NCI-H2107 treated with DMSO at 0.1 percent for 48 hours (cell line): ENCODE measurements at regions not wholly inside any gene's neighbourhood (a gene's known extent, or its start where the extent isn't known, plus 50 kb on each side); places are given as distances from the start of the nearest gene placed in this dataset.
"Not testable (repeated sequence)": the region's sequence is repeated elsewhere in the genome, so short reads cannot be mapped to it uniquely, and the experiment has no call there.

Source experiments
- DNase-seq: peaks from one replicate; lab custom pipeline; 2025; ENCODE audit not compliant: unreplicated experiment; lab: John Stamatoyannopoulos, UW

DNA sequence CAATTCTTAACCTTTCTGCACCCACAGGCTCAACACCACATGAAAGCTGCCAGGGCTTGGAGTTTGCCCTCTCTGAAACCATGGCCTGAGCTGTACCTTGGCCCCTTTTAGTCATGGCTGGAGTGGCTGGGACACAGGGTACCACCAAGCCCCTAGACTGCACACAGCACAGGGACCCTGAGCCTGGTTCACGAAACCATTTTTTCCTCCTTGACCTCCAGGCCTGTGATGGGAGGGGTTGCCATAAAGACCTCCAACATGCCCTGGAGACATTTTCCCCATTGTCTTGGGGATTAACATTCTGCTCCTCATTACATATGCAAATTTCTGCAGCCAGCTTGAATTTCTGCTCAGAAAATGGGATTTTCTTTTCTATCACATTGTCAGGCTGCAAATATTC, 113.4 kb downstream of the XPNPEP1 start:
- not testable (repeated sequence) for DNase-seq

DNA sequence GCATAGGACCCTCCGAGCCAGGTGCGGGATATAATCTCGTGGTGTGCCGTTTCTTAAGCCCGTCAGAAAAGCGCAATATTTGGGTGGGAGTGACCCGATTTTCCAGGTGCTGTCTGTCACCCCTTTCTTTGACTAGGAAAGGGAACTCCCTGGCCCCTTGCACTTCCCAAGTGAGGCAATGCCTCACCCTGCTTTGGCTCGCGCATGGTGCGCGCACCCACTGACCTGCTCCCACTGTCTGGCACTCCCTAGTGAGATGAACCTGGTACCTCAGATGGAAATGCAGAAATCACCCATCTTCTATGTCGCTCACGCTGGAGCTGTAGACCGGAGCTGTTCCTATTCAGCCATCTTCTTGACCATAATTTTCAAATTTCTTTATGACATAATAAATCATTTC, 122.1 kb downstream of the XPNPEP1 start:
- not testable (repeated sequence) for DNase-seq

DNA sequence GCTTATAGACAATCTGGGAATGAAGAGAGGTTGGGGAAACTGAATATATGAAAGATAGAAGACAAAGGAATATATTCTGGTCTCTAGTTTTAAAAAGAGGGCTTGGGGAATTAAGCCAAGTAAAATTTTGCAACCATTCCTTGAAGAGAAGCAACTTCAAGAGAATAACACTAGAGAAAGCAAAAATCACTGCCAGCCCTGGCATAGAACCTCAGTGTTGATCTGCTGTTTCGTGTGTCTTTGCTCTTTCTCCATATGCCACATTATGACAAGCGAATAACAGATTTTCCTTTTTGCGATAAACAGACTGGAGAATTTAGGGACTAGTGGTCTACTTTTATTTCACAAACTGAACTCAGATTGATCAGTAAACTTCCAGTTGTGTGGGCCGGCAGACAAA, 132.7 kb downstream of the XPNPEP1 start:
- no peak for DNase-seq

DNA sequence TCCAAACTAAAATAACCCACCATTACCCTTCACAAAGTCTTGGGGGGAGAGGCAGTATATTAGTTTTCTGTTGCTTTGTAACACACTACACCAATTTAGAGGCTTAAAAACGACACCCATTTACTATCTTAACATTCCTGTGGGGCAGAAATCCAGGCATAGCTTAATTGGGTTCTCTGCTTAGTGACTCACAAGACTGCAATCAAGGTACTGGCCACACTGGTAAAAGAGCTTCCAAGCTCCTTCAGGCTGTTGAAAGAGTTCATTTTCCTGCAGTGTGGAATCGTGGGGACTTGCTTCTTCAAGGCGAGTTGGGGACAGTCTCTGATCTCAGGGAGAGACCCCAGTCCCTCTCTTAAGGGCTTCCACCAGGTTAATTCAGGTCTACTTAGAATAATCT, 139.1 kb downstream of the XPNPEP1 start:
- DNase-seq: no peak

DNA sequence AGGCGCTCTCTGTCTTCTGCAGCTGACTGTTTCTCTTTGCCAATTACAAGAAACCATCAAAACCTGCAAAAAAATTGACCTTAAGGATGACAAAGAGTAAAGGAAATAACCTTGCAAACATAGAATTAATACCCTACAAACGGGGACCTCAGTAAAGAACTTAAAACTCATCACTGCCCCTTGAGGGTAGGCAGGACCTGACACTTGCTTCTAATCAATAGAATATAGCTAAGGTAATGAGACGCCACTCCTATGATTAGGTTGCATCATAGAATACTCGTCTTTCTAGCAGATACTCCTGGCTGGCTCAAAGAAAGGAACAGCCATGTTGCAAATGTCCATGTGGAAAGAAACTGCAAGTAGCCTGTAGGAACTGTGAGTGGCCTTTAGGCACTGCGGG, 140.0 kb downstream of the XPNPEP1 start:
- no peak for DNase-seq

DNA sequence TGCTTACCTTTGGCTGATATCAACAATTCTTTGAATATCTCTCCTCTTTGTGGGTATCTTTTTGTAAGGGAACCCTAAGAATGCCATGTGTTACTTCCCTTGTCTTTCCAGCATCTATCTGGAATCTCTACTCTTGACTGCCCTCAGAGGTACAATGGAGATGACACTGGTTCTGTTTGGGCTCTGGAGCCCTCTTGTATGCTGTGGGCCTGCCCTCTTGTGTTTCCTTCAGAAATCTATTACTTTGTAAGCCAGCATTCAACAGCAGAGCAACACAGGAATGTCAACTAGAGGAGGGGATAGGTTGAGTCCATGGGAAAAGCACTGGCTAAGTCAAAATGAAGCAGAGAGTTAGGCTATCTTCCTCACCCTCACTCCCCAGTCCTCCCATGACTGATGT, 142.3 kb downstream of the XPNPEP1 start:
- DNase-seq: no peak

DNA sequence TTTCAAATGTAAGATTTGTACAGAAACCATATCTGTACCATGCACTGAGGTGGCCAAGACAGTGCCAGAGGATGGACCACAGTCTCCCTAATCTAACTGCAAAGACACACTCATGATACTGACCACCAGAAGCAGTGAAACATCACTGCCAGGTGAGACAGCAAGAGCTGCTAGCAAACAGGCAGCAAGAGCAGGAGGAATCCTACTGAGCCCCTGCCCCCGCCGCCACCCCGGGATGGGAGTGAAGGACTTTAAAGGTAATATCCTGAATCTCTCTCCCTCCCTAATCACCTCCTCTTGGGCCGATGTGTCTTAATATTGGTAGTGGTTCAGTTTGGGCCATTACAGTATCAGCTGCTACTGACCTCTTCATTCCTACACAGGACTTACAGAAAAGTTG, 144.3 kb downstream of the XPNPEP1 start:
- DNase-seq: no peak

DNA sequence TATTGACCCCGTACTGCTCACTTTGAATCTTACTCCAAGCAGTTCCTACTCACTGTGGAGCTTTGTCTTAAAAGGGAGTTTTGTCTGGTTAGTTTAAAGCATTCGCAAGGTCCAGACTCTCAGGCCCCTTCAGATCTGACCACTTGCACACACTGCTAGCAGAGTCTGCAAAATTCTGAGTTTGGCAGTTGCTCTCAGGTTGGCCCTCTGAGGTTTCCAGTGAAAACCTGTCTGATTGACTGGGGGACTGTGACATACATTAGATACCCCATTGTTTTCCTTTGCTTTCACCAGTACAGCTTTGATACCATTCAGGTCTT, 149.2 kb downstream of the XPNPEP1 start:
- no peak for DNase-seq

DNA sequence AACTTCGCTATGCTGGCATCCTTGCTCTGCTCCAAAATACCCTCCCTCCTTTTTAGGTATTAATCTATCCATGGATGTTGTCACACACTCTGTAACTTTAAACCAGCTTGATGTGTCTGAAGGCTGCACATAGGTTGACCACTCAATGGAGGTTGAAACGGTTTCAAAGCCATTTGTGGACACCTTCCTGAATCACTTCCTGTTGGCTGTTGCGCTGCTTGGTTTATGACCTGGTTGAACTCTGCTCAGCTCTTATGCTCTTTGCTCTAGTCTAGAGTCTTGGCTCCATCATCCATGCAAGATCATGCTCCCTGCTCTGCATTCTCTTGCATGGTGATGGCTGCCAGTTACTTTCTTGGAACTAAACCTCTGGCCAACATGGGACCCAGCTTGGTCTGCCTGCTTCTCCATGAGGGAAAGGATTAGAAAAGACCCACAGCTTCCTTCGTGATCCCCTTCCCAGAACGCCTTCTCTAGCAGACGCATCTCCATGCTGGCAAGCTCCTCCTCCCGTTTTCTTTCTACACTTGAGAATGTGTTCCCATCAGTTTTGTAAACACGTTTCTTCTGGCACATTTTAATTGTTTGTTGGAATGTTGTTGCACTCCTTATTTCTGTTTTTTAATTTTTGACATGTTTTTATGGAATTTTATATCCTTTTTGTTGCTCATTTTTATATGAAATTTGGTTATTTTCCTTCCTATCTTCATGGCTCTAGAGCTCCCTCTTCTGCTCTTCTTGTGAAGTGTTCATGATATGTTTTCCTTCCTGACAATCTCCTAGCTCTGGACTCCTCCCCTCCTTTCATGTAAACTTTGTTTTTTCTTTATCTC, 149.8 kb downstream of the XPNPEP1 start:
- DNase-seq: no peak

DNA sequence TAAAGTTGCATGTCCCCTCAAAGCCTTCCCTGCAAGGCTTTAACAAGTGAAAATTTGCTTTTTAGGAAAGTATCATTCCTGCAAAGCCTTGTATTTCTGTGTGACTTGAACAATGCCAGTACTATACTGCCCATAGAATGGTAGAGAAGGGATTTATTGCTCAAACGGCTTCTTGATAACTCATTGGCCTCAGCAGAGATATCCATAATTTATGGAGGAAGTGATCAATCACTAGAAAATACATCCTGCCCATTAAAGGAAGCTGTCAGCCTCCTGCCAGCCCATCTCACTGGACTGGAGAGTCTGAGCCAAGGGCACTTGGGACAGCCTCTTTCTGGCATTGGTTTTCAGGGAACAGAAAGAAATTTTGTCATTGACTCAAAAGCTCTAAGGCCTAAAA, 152.6 kb downstream of the XPNPEP1 start:
- no peak for DNase-seq

DNA sequence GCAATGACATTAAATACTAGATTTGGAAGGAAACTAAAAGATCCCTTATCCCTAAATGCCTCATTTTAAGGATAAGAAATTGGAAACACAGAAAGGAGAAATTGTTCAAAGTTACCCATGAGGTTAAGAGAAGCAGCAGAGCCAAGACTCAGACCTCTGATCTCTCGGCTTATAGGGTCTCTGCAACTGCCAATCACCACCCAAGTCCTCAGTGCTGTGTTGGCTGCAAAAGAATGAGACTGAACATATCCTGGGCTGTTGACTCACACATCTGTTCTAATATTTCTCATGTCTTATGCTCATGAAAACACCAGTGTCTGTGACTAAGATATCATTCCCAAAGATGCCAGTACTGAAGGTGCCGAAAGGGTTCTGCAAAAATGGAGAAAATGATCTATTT, 153.3 kb downstream of the XPNPEP1 start:
- DNase-seq: no peak

DNA sequence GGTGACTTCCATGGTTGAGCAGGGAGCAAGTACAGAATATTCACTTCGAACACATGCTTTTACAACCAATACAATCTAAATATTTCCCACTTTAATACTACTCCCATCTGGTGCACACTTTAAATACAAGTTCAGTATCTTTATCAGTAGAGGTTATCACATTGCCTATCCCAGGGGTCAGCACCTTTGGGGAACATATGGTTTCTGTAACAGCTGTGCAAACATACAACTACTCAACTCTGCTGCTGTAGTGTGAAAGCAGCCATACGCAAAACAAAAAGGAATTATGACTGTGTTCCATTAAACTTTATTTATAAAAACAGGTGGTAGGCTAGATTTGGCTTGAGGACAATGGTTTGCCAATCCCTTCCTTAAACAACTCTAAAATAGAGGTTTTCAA, 157.5 kb downstream of the XPNPEP1 start:
- no peak for DNase-seq

DNA sequence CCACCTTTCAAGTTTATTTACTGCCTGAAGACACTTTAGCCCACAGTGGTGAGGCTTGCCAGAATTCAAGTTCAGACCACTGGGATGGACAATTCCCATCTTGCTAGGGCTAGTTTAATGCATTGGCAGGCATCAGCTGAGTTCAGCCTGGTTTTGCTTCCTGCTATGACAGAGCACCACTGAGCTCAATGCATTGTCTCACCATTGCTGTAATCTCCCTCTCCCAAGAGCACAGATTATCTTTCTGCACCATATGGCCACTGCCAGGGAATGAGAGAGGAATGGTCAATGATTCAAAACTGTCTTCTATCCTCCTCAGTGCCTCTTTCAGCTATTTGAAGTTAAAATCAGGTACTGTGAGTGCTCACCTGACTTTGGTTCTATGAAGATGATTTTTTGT, 160.8 kb downstream of the XPNPEP1 start:
- DNase-seq: no peak

DNA sequence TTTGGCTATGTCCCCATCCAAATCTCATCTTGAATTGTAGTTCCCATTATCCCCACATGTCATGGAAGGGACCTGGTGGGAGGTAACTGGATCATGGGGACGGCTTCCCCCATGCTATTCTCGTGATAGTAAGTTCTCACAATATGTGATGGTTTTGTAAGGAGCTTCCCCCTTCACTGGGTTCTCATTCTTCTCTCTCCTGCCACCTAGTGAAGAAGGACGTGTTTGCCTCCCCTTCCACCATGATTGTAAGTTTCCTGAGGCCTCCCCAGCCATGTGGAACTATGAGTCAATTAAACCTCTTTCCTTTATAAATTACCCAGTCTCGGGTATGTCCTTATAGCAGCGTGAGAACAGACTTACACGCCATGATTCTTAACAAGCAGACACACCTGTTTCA, 165.6 kb downstream of the XPNPEP1 start:
- not testable (repeated sequence) for DNase-seq

DNA sequence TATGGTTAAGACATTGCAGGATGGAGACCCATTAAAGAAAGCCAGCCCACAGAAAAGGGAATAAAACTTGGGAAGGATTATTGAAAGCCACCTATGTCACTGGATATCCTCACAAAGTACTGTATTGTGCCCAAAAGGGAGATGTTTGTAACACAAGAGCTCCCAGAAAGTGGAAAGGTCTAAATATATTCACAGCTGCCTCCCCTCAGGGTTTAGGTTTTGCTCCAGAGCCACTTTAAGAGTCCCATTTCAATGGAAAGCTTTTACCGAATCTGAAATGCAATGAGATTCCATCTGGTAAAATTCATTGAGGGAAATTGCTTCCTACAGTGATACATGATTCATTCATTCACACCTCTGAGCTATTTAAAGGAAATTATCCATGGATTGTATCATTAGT, 176.4 kb downstream of the XPNPEP1 start:
- DNase-seq: peak; percentile 11

DNA sequence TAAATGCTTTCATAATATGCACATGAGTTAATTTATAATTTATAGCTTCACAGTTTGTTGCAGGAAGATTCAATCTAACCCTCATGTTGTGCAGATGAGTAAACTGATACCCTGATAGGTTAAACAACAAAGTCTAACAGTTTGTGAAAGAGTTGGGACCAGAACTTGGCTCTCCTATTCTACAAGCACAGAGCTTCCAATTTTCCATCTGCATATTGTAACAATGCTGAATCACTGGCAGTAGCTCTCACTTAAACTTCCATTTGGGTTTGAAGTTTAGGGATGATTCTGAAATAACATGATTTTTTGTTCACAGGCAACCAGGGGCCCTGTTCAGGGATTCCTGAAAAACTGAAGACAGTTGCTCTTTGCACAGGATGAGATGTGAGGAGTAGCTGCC, 179.3 kb downstream of the XPNPEP1 start:
- DNase-seq: no peak

DNA sequence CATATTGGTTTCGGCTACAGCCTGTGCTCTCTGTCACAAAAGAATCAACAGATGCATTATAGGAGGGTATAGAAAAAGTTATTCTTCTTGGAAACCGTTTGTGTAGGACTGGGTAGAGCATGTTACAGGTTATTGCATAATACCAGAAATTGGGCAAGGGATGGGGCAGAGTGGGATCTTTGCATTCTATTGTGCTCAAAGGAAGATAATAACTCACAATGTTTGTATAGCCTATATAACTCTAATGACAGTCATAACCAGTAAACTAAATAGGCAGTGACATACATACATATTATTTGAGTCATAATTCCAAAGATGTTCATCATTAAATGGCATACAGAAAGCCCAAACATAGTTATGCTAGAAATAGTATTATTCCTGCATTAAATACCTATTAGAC, 179.7 kb downstream of the XPNPEP1 start:
- peak; percentile 2 for DNase-seq

DNA sequence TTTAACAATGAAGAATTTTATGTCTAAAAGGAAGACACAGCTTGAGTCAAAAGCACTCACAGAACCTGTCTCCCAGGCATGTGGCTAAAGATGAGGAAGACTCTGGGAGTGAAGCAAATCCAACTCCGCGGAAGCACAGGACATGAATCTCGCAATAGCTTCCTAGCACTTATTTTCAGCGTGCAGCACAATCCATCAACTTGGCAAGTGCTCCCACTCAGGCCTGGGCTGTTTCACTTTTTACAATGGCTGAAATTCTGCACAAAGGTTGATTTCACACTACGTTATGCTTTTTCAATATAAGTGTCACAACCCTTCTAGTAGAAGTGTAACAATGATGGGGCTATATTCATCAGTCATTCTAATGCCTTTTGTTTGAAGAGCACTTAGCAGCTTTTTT, 180.2 kb downstream of the XPNPEP1 start:
- DNase-seq: no peak

DNA sequence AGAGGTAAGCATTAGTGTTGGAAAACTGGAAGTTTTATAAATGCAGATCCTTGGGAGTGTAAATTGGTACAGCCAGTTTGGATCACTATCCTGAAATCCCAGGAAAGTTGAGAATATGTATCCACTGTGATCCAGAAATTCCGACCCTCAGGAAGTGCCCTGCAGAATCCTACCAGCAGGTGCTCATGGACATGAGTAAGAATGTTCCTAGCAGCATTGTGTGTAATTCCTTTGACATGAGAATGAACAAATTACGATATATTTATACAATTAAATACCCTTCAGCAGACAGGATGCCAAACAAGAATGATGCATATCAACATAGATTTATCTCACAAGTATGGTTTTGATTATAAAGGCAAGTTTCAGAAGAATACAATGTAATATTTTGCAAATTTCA, 181.6 kb downstream of the XPNPEP1 start:
- DNase-seq: no peak

DNA sequence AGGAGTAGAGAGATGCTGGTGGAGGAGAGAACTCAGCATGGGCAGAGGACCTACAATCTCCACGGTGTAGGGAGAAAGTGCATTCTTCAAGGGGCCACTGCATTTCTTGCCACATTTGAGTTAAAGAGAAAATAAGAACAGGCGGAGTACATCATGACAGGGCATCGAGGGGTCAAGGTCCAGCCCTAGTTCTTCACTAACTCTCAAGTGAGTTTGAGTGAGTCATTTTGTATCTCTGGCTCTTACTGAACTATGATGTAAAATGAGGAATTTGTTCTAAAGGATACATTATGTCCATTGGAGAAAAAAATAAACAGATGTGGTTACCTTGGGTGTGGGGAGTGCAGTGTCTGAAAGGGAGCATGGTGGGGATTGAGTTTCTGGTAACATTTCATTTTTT, 182.9 kb downstream of the XPNPEP1 start:
- no peak for DNase-seq

DNA sequence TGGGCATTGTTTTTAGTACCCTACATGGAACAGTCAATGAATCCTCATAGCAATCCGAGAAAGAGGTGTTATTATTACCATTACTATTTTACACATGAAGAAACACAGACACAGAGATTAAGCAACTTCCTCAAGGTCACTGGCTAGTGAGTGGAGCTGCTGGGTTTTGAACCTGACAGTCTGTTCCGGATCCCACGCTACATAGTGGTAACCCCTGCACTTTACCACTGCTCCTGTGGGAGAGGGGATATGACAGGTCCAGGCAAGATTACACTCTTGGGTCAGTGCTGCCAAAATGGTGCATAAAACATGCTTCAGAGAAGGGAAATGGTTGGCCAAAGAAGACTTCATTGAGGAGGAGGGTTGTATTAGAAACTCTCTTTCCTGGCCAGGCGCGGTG, 185.7 kb downstream of the XPNPEP1 start:
- no peak for DNase-seq

DNA sequence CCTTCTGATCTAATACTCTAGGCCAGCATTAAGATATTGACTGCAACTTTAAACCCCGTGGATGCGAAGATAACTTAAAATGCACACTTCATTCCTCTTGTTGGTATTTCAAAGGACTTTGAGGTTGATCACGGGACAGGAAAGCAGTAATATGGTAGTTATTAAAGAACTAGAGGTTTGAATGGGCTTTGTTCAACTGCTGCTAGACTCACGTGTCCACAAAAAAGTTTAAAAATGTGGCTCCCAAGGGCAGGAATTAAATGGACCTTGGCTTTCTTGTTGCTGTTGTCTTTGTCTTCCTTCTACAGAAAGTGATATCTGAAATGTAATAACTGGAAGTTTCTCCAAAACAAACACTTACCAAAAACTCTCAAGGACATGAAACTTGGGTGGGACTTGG, 186.3 kb downstream of the XPNPEP1 start:
- no peak for DNase-seq

DNA sequence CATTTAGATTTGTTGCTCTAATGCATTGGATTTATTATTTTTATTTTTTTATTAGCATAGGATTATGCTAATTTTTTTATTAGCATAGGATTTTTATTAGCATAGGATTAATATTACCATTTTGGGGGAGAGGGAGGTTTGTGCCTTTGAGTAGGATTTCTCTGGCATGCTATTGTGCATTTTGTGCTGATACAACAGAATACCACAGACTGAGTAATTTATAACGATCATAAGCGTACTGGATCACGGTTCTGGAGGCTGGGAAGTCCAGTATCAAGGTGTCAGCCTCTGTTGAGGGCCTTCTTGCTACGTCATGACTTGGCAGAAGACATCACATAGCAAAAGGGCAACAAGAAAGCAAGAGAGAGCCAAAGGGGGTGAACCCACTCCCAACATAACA, 187.5 kb downstream of the XPNPEP1 start:
- DNase-seq: no peak
